Gastrocnemius medialis (tissue), 4 donors: ENCODE measurements at regions not wholly inside any gene's neighbourhood (a gene's known extent, or its start where the extent isn't known, plus 50 kb on each side); places are given as distances from the start of the nearest gene placed in this dataset.

Experiments
- ATAC-seq, 2 donors: fragments of 150-250 bp; one replicate each; pipeline ENCODE4 v1.9.1; 2016
- DNase-seq, 2 donors: peaks; one replicate each; pipeline ENCODE4 v3.0.0-alpha.2; 2019
- H3K27ac ChIP-seq, 4 donors: fragments of 200-600 bp; sonication (generic); 1 replicate in 1 of 4; 2 replicates in 3 of 4; pipeline ENCODE4 v1.5.1; 2016 to 2018; ENCODE audit warnings: mild to moderate bottlenecking in 2 of 4, moderate library complexity in 1 of 4
- H3K27me3 ChIP-seq, 3 donors: fragments of 200-600 bp; sonication (generic) in 2 of 3; 1 replicate in 1 of 3; 2 replicates in 2 of 3; pipeline versions ENCODE4 v1.5.1 to v1.6.0; 2016 to 2019; ENCODE audit warnings: mild to moderate bottlenecking in 1 of 3, moderate library complexity in 1 of 3
- H3K36me3 ChIP-seq, 2 donors: fragments of 200-600 bp; sonication (generic) in 1 of 2; one replicate each; pipeline ENCODE4 v1.5.1; 2017 to 2018
- H3K4me1 ChIP-seq, 2 donors: fragments of 200-600 bp; sonication (generic) in 1 of 2; one replicate each; pipeline ENCODE4 v1.5.1; 2016 to 2017; ENCODE audit warnings: mild to moderate bottlenecking in 2 of 2
- H3K4me3 ChIP-seq, 4 donors: fragments of 200-600 bp; sonication (generic) in 3 of 4; 1 replicate in 1 of 4; 2 replicates in 3 of 4; pipeline ENCODE4 v1.5.1; 2016 to 2019; ENCODE audit warnings: mild to moderate bottlenecking in 2 of 4
- H3K9me3 ChIP-seq, 3 donors: fragments of 200-600 bp; sonication (generic) in 2 of 3; 1 replicate in 1 of 3; 2 replicates in 2 of 3; pipeline ENCODE4 v1.5.1; 2016 to 2019
- POLR2A ChIP-seq, 2 donors: fragments of 450-650 bp; IDR thresholded peaks; one replicate each; pipeline ENCODE4 v1.6.1; 2017; ENCODE audit warnings: antibody characterized with exemption in 2 of 2, mild to moderate bottlenecking in 2 of 2, moderate library complexity in 2 of 2
- in situ Hi-C, 4 donors: fragments of 200-750 bp; cut with MboI; loops; one replicate each; pipeline versions ENCODE4 v1.15.0 to v1.8.0; 2017; ENCODE audit warnings: low sequenced_read_pairs in 4 of 4
- intact Hi-C: fragments of 100-400 bp; cut with DNase I; formaldehyde crosslinking; loops from one replicate; pipeline ENCODE4 v1.15.1; 2023; ENCODE audit warnings: low total_unique reads
- TF ChIP-seq, protein P1 (sequence below), 5 experiments: fragments of 450-650 bp in 3 of 5; fragments of 200-600 bp in 2 of 5; sonication (generic) in 2 of 5; IDR thresholded peaks in 4 of 5; conservative IDR thresholded peaks in 1 of 5; 1 replicate in 4 of 5; 2 replicates in 1 of 5; pipeline ENCODE4 v1.5.1; 2016 to 2019; ENCODE audit warnings: antibody characterized with exemption in 5 of 5, mild to moderate bottlenecking in 3 of 5, moderate library complexity in 3 of 5

DNA sequence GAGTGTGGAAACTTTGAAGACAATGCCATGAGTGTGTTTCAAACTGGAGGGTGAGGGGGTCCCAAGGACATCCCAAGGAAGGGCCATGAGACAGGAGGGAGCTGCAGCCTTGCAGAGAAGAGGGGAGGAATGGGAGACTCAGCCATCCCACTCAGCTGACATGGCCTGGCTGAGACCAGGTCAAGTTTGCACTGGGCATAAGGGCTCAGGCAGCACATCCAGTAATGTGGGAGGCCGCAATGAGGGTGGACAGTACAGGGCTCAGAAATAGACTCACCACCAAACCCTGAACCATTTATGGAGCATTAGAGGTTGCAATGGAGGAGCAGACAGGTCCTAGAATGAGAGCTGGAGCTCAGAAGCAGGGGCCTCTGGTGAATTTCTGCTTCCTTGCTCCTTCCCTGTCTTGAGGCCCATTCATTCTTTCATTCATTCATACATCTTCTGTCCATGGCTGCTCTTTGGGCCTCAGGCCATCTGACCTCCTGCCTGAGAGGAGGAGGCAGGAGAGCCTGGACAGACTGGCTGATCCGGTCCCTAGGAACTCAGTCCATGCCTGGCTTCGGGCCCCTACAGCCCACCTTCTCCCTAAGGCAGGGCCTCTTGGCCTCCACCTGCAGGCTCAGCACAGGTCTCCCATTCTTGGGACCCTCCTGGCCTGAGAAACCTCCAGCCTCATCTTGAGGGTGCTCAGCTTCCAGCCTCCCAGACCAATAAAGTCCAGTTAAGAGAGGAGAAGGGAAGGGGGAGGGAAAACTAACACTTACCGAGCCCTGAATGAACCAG, 70.5 kb upstream of the CDH5 start:
- H3K27me3 ChIP-seq, result no peaks in the 10 kb centered on the region
- H3K36me3 ChIP-seq, result no peaks in the 10 kb centered on the region
- no peak for ATAC-seq
- no peak overlapping the region for H3K27ac ChIP-seq
- no peaks in the 10 kb centered on the region for H3K4me1 ChIP-seq
- no peaks in the 10 kb centered on the region for H3K9me3 ChIP-seq
- TF ChIP-seq, protein P1, sequence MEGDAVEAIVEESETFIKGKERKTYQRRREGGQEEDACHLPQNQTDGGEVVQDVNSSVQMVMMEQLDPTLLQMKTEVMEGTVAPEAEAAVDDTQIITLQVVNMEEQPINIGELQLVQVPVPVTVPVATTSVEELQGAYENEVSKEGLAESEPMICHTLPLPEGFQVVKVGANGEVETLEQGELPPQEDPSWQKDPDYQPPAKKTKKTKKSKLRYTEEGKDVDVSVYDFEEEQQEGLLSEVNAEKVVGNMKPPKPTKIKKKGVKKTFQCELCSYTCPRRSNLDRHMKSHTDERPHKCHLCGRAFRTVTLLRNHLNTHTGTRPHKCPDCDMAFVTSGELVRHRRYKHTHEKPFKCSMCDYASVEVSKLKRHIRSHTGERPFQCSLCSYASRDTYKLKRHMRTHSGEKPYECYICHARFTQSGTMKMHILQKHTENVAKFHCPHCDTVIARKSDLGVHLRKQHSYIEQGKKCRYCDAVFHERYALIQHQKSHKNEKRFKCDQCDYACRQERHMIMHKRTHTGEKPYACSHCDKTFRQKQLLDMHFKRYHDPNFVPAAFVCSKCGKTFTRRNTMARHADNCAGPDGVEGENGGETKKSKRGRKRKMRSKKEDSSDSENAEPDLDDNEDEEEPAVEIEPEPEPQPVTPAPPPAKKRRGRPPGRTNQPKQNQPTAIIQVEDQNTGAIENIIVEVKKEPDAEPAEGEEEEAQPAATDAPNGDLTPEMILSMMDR (IDR thresholded peaks at IDR 0.05 in 4 of 5, conservative IDR thresholded peaks at IDR 0.05 in 1 of 5), result no peak
- no peak for TF ChIP-seq POLR2A (IDR thresholded peaks at IDR 0.05)
- in situ Hi-C loops (no loop called here), intact Hi-C loops (no loop called here)
- no peak for DNase-seq
- H3K4me3 ChIP-seq, result no peak overlapping the region

DNA sequence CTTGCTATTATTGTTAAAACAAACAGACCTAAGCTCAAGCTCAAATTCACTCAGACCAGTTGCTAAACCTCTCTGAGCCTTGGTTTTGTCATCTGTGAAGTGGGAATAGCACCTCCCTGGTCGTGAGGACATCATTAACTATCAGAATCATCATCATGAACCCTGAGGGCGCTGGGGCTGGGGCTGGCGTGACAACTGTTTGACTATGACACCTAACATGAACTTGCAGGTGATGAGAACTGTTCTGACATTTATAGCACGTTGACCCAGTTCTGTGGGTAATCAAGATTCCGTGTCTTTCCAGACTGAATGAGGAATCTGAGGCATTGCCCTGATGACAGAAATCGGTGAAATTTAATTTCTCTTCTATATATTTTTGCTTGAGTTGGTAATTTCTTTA, 71.3 kb upstream of the CDH5 start:
- DNase-seq (no peak), ATAC-seq (no peak)
- Histone ChIP-seq H3K27me3 (no peaks in the 10 kb centered on the region), H3K36me3 (no peaks in the 10 kb centered on the region), H3K4me3 (no peak overlapping the region), H3K27ac (no peak overlapping the region), H3K4me1 (no peaks in the 10 kb centered on the region), H3K9me3 (no peaks in the 10 kb centered on the region)
- intact Hi-C loops (no loop called here), in situ Hi-C loops (no loop called here)
- TF ChIP-seq, protein P1 (IDR thresholded peaks at IDR 0.05 in 4 of 5, conservative IDR thresholded peaks at IDR 0.05 in 1 of 5), result no peak
- TF ChIP-seq POLR2A (IDR thresholded peaks at IDR 0.05), result no peak

DNA sequence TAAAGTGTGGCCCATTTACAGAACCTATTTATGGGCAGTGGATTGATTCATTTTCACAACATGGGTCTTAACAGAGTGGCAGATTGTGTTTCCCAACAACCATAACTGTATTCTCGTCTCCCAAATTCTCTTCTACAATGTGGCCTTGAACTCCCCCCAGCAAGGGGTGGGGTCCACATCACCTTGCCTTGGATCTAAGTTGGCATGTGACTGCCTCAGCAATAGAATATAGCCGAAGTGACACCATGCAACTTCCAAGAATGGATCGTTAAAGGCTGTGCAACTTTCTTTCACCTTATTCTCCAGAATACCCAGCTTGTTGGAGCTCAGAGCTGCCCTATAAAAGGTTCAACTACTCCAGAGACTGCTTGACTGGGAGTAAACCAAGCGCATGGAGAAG, 72.0 kb upstream of the CDH5 start:
- H3K27me3 ChIP-seq, result no peaks in the 10 kb centered on the region
- no peak overlapping the region for H3K27ac ChIP-seq
- in situ Hi-C loops, result no loop called here
- TF ChIP-seq, protein P1 (IDR thresholded peaks at IDR 0.05 in 4 of 5, conservative IDR thresholded peaks at IDR 0.05 in 1 of 5), result no peak
- H3K36me3 ChIP-seq, result no peaks in the 10 kb centered on the region
- H3K4me1 ChIP-seq, result no peaks in the 10 kb centered on the region
- no peak for ATAC-seq
- H3K9me3 ChIP-seq, result no peaks in the 10 kb centered on the region
- no peak overlapping the region for H3K4me3 ChIP-seq
- intact Hi-C loops, result no loop called here
- no peak for DNase-seq

DNA sequence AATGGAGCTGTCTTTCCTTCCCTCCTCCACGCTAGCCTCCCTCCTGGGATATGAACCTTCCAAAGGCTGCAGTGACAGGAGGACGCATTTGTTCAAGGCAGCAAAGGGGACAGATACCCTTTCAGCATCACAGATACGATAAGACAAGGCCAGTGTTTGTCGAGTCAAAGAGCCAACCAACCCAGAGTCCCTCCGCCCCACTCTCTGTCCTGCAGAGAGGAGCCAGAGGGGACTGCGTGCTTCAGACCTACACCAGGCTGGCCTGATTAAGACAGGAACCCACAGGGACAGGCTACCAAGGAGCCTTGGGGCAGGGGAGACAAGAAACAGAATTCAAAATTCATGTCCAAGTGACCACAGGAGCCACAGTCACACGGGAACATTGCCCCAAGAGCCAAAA, 72.6 kb upstream of the CDH5 start:
- no peaks in the 10 kb centered on the region for H3K36me3 ChIP-seq
- no peak overlapping the region for H3K4me3 ChIP-seq
- no peaks in the 10 kb centered on the region for H3K9me3 ChIP-seq
- in situ Hi-C loops, result no loop called here
- no peak for ATAC-seq
- no peak overlapping the region for H3K27ac ChIP-seq
- H3K27me3 ChIP-seq, result no peaks in the 10 kb centered on the region
- DNase-seq, result no peak
- TF ChIP-seq POLR2A (IDR thresholded peaks at IDR 0.05), result no peak
- TF ChIP-seq, protein P1 (IDR thresholded peaks at IDR 0.05 in 4 of 5, conservative IDR thresholded peaks at IDR 0.05 in 1 of 5), result no peak
- intact Hi-C loops, result no loop called here
- no peaks in the 10 kb centered on the region for H3K4me1 ChIP-seq
